BE2C (cell line): ENCODE measurements at regions not wholly inside any gene's neighbourhood (a gene's known extent, or its start where the extent isn't known, plus 50 kb on each side); places are given as distances from the start of the nearest gene placed in this dataset.

ENCODE experiments used
- DNase-seq: peaks from one replicate; pipeline ENCODE4 v3.0.0-alpha.2; 2020
- H3K27me3 ChIP-seq: fragments of 250-450 bp; sonication (Bioruptor Pico); 2 replicates; pipeline ENCODE4 v1.5.1; 2020; ENCODE audit warnings: mild to moderate bottlenecking
- H3K36me3 ChIP-seq: fragments of 250-450 bp; sonication (Bioruptor Pico); 2 replicates; pipeline ENCODE4 v1.5.1; 2020; ENCODE audit warnings: mild to moderate bottlenecking
- H3K4me1 ChIP-seq: fragments of 250-450 bp; sonication (Bioruptor Pico); 2 replicates; pipeline ENCODE4 v1.5.1; 2020
- H3K4me3 ChIP-seq: 2 replicates; pipeline ENCODE4 v1.5.1; 2011; ENCODE audit warnings: low read depth, low read length
- H3K9me3 ChIP-seq: fragments of 250-450 bp; sonication (Bioruptor Pico); 2 replicates; pipeline ENCODE4 v1.5.1; 2020
- TF ChIP-seq, protein P1 (sequence below): IDR thresholded peaks from 2 replicates; pipeline ENCODE4 v1.5.1; 2012; ENCODE audit warnings: mild to moderate bottlenecking, low read depth, low read length

DNA sequence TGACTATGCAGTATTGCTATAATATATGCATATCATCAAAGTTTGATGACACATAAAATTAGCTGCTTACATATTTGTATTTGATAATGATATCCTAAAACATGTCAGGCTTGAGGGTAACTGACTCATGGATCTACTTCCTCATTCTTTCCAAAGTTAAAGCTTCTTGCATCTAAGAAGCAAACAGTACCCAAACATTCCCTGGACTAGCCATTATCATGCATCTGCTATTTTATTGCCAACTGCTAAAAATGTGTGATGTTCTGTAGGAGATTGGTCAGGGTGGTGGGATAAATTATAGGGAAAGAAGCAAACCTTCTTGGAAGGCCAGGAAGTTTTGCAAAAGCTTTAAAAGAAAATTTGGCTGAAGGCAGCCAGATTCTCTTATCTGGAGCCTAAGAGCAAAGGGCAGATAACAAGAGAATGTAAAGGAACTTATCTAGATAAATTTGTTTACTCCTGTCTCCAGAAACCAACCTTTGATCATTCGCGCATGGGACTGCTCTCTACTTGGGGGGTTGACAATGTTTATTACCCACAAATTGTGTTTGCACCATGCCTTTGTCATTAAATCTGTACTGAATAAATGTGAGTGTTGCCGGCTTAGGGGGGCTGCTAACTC lies 604.1 kb upstream of the TLE4 start:
- Histone ChIP-seq H3K36me3 (no peaks in the 10 kb centered on the region), H3K4me3 (no peak overlapping the region), H3K27me3 (no peaks in the 10 kb centered on the region), H3K4me1 (no peaks in the 10 kb centered on the region), H3K9me3 (no peaks in the 10 kb centered on the region)
- DNase-seq, result no peak
- TF ChIP-seq, protein P1, sequence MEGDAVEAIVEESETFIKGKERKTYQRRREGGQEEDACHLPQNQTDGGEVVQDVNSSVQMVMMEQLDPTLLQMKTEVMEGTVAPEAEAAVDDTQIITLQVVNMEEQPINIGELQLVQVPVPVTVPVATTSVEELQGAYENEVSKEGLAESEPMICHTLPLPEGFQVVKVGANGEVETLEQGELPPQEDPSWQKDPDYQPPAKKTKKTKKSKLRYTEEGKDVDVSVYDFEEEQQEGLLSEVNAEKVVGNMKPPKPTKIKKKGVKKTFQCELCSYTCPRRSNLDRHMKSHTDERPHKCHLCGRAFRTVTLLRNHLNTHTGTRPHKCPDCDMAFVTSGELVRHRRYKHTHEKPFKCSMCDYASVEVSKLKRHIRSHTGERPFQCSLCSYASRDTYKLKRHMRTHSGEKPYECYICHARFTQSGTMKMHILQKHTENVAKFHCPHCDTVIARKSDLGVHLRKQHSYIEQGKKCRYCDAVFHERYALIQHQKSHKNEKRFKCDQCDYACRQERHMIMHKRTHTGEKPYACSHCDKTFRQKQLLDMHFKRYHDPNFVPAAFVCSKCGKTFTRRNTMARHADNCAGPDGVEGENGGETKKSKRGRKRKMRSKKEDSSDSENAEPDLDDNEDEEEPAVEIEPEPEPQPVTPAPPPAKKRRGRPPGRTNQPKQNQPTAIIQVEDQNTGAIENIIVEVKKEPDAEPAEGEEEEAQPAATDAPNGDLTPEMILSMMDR, result no peak

DNA sequence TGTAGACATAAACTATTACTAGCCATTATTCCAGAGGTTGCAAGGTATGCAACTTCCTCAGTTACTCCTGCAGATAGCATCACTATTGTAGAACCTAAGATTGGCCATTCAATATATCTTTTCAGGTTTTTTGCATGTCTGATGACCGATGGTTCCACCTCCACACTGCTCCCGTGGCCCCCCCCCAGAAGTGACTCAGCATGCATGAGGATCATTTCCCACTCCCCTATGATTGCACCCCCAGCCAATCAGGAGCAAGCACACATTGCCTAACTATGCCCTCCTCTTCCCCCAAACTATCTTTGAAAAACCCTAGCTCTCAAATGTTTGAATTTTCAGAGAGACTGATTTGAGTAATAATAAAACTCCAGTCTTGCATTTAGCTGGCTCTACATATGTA lies 601.4 kb upstream of the TLE4 start:
- no peak for DNase-seq
- Histone ChIP-seq H3K9me3 (no peaks in the 10 kb centered on the region), H3K36me3 (no peaks in the 10 kb centered on the region), H3K4me1 (no peaks in the 10 kb centered on the region), H3K27me3 (no peaks in the 10 kb centered on the region), H3K4me3 (no peak overlapping the region)
- TF ChIP-seq, protein P1, result no peak

DNA sequence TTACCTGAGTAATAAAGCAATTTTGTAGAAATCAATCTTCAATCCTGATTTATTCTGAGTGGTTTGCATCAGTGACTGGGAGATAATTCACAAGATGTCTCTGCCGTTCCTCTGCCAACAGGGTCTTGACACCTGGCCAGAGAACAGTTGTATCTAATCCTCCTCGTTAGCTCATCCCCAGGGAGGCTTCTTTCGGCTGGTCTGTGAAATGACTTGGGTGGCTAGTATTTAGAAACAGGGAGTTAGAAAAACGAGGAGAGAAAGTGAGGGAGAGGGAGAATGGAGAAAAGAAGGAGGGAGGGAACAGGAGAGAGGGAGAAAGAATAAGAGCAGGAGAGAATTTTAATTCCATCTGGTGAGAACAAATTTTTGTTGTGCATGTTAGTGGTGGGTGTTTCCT lies 600.2 kb upstream of the TLE4 start:
- no peak overlapping the region for H3K4me3 ChIP-seq
- H3K36me3 ChIP-seq, result no peaks in the 10 kb centered on the region
- DNase-seq, result peak; percentile 20
- H3K4me1 ChIP-seq, result no peaks in the 10 kb centered on the region
- TF ChIP-seq, protein P1, result no peak
- no peaks in the 10 kb centered on the region for H3K27me3 ChIP-seq
- no peaks in the 10 kb centered on the region for H3K9me3 ChIP-seq

DNA sequence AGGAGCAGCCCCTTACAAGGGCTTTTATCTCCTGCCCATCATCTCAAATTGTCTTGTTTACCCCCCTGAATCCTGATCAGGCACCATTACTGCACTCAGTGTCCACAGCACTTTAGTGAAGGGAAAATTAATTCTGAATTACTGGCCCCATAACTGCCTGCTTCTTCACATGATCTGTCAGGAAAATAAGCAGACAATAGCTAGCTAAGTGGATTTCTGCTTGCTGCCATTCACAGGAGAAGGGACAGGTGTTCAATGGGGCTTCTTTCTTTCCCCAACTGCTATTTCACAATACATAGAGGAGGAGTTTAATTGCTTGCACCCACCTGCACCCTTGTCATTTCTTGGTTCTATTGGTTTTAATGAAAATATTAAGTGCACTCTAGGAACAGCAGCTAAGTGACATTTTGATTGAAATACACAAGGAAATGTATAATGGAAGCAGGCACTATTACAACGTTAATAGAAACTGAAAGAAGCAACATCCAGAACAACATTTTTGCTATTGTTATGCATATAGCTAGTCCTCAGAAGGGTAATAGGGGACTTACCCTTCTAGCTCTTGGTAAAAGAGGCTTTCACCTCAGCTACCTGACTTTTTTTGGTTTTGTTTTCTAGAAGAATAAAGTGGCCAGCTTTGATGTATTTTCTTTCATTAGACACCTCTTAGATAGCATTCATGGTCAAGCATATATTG lies 599.3 kb upstream of the TLE4 start:
- Histone ChIP-seq H3K4me3 (no peak overlapping the region), H3K36me3 (no peaks in the 10 kb centered on the region), H3K27me3 (no peaks in the 10 kb centered on the region), H3K9me3 (no peaks in the 10 kb centered on the region), H3K4me1 (no peaks in the 10 kb centered on the region)
- no peak for DNase-seq
- TF ChIP-seq, protein P1, result no peak

DNA sequence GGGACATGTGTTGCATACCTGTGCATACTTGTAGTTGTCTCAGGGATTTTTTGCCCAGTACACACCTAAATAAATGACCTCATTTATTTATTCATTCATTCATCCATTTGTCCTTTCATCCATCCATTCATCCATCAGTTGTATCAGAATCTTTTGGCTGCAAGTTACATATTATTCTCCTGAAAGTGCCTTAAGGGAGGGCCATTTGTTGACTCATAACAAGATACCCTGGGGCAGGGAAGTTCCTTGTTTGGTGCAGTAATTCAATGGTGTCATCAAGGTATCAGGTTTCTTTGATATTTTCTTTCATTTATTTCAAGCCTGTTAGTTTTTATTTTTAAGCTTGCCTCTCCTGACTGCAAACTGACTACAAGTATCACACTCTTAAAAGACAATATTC lies 597.9 kb upstream of the TLE4 start:
- Histone ChIP-seq H3K4me3 (no peak overlapping the region), H3K27me3 (no peaks in the 10 kb centered on the region), H3K4me1 (no peaks in the 10 kb centered on the region), H3K36me3 (no peaks in the 10 kb centered on the region), H3K9me3 (no peaks in the 10 kb centered on the region)
- TF ChIP-seq, protein P1, result no peak
- DNase-seq, result no peak

DNA sequence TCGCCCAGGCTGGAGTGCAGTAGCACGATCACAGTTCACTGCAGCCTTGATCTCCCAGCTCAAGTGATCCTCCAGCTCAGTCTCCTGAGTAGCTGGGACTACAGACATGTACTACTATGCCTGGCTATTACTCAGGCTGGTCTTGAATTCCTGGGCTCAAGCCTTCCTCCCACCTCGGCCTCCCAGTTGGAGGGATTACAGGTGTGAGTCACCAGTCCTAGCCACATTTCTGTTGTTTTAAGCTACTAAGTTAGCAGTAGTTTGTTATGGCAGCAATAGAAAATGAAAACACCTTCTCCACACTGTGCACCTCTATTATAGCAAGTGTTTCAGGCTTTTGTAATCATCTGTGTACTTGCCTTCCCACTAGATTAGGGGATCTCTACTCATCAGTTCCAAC lies 588.9 kb upstream of the TLE4 start:
- TF ChIP-seq, protein P1, result no peak

More for the DNA sequence above, 588.9 kb upstream of the TLE4 start:
- Histone ChIP-seq H3K36me3 (no peaks in the 10 kb centered on the region), H3K4me3 (no peak overlapping the region), H3K9me3 (no peaks in the 10 kb centered on the region), H3K27me3 (no peaks in the 10 kb centered on the region), H3K4me1 (no peaks in the 10 kb centered on the region)
- DNase-seq, result no peak
